ENCODE measurements at regions not wholly inside any gene's neighbourhood (a gene's known extent, or its start where the extent isn't known, plus 50 kb on each side); places are given as distances from the start of the nearest gene placed in this dataset.

GRCh38 chr13:75137911-75138571 is 343.9 kb downstream of the TBC1D4 start:
- H3K9me3 ChIP-seq (ENCODE audit: low read depth, low read length, poor library complexity, severe bottlenecking), result peaks cover 4% of the 10 kb centered on the region
- intact Hi-C loops (cut with micrococcal nuclease; ENCODE audit: unreplicated experiment), result no loop called here
- no peaks in the 10 kb centered on the region for H3K27me3 ChIP-seq (replicated peaks; ENCODE audit: insufficient read depth, low read depth, low read length, poor library complexity)
- ChIA-PET CTCF (no interaction called here), POLR2A (ENCODE audit: low non-redundant PET) (no interaction called here)
- no peak overlapping the region for H3K27ac ChIP-seq (ENCODE audit: low read depth, low read length, poor library complexity, severe bottlenecking)
- no peak for TF ChIP-seq EZH2 (IDR thresholded peaks at IDR 0.05; ENCODE audit: borderline replicate concordance, low read depth, low read length, poor library complexity, severe bottlenecking)
- TF ChIP-seq, protein P1, sequence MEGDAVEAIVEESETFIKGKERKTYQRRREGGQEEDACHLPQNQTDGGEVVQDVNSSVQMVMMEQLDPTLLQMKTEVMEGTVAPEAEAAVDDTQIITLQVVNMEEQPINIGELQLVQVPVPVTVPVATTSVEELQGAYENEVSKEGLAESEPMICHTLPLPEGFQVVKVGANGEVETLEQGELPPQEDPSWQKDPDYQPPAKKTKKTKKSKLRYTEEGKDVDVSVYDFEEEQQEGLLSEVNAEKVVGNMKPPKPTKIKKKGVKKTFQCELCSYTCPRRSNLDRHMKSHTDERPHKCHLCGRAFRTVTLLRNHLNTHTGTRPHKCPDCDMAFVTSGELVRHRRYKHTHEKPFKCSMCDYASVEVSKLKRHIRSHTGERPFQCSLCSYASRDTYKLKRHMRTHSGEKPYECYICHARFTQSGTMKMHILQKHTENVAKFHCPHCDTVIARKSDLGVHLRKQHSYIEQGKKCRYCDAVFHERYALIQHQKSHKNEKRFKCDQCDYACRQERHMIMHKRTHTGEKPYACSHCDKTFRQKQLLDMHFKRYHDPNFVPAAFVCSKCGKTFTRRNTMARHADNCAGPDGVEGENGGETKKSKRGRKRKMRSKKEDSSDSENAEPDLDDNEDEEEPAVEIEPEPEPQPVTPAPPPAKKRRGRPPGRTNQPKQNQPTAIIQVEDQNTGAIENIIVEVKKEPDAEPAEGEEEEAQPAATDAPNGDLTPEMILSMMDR (conservative IDR thresholded peaks at IDR 0.05; ENCODE audit: low read depth, low read length), result no peak
- H3K36me3 ChIP-seq (ENCODE audit: insufficient read depth, low read length, poor library complexity, severe bottlenecking), result no peaks in the 10 kb centered on the region
- DNase-seq (ENCODE audit: low spot score), result no peak
- no TSS peak for BruUV-seq (replicated peaks)
- H3K4me3 ChIP-seq (ENCODE audit: low read depth, low read length, poor library complexity, severe bottlenecking), result no peak overlapping the region
- no peaks in the 10 kb centered on the region for H3K4me1 ChIP-seq (ENCODE audit: insufficient read depth, low read length, poor library complexity, severe bottlenecking)

- H3K27ac ChIP-seq (ENCODE audit: low read depth, low read length, poor library complexity, severe bottlenecking), result no peak overlapping the region
- BruUV-seq (replicated peaks), result no TSS peak
- no peak for DNase-seq (ENCODE audit: low spot score)
Measured at GRCh38 chr13:75136151-75136550, 345.8 kb downstream of the TBC1D4 start.

GRCh38 chr13:75135325-75135825 is 346.6 kb downstream of the TBC1D4 start:
- H3K36me3 ChIP-seq (ENCODE audit: insufficient read depth, low read length, poor library complexity, severe bottlenecking), result no peaks in the 10 kb centered on the region
- H3K9me3 ChIP-seq (ENCODE audit: low read depth, low read length, poor library complexity, severe bottlenecking), result peaks cover 4% of the 10 kb centered on the region
- no peak overlapping the region for H3K27ac ChIP-seq (ENCODE audit: low read depth, low read length, poor library complexity, severe bottlenecking)
- DNase-seq (ENCODE audit: low spot score), result peak; percentile 9
- intact Hi-C loops (cut with micrococcal nuclease; ENCODE audit: unreplicated experiment), result no loop called here
- H3K4me3 ChIP-seq (ENCODE audit: low read depth, low read length, poor library complexity, severe bottlenecking), result no peak overlapping the region
- H3K4me1 ChIP-seq (ENCODE audit: insufficient read depth, low read length, poor library complexity, severe bottlenecking), result no peaks in the 10 kb centered on the region
- ChIA-PET CTCF (no interaction called here), POLR2A (ENCODE audit: low non-redundant PET) (no interaction called here)
- no peak for TF ChIP-seq EZH2 (IDR thresholded peaks at IDR 0.05; ENCODE audit: borderline replicate concordance, low read depth, low read length, poor library complexity, severe bottlenecking)
- TF ChIP-seq, protein P1 (conservative IDR thresholded peaks at IDR 0.05; ENCODE audit: low read depth, low read length), result no peak
- no peaks in the 10 kb centered on the region for H3K27me3 ChIP-seq (replicated peaks; ENCODE audit: insufficient read depth, low read depth, low read length, poor library complexity)
- BruUV-seq (replicated peaks), result no TSS peak

More at GRCh38 chr13:75136151-75136550, 345.8 kb downstream of the TBC1D4 start:
- H3K4me3 ChIP-seq (ENCODE audit: low read depth, low read length, poor library complexity, severe bottlenecking), result no peak overlapping the region
- CTCF ChIA-PET, result no interaction called here
- H3K27me3 ChIP-seq (replicated peaks; ENCODE audit: insufficient read depth, low read depth, low read length, poor library complexity), result no peaks in the 10 kb centered on the region
- POLR2A ChIA-PET (ENCODE audit: low non-redundant PET), result no interaction called here
- H3K4me1 ChIP-seq (ENCODE audit: insufficient read depth, low read length, poor library complexity, severe bottlenecking), result no peaks in the 10 kb centered on the region
- intact Hi-C loops (cut with micrococcal nuclease; ENCODE audit: unreplicated experiment), result no loop called here
- H3K9me3 ChIP-seq (ENCODE audit: low read depth, low read length, poor library complexity, severe bottlenecking), result peaks cover 4% of the 10 kb centered on the region
- H3K36me3 ChIP-seq (ENCODE audit: insufficient read depth, low read length, poor library complexity, severe bottlenecking), result no peaks in the 10 kb centered on the region
- TF ChIP-seq, protein P1 (conservative IDR thresholded peaks at IDR 0.05; ENCODE audit: low read depth, low read length), result no peak
- TF ChIP-seq EZH2 (IDR thresholded peaks at IDR 0.05; ENCODE audit: borderline replicate concordance, low read depth, low read length, poor library complexity, severe bottlenecking), result no peak
